H1 (cell line): ENCODE measurements at regions not wholly inside any gene's neighbourhood (a gene's known extent, or its start where the extent isn't known, plus 50 kb on each side); places are given as distances from the start of the nearest gene placed in this dataset.

Experiments used
- EGR1 ChIP-seq: IDR thresholded peaks from 2 replicates; pipeline ENCODE4 v1.6.1; 2011; ENCODE audit warnings: low read depth, low read length, borderline replicate concordance
- POLR2A ChIP-seq, 2 experiments: IDR thresholded peaks; 1 replicate in 1 of 2; 2 replicates in 1 of 2; pipeline ENCODE4 v1.6.1; 2011; ENCODE audit warnings: low read depth in 2 of 2, low read length in 2 of 2, mild to moderate bottlenecking in 2 of 2; ENCODE audit errors: control extremely low read depth in 1 of 2
- TF ChIP-seq, protein P1 (sequence below): fragments of 300-600 bp; sonication (generic); IDR thresholded peaks from 2 replicates; pipeline ENCODE4 v1.7.1; 2012; ENCODE audit warnings: low read length, moderate library complexity, mild to moderate bottlenecking, inconsistent platforms; ENCODE audit not compliant: insufficient replicate concordance

- TF ChIP-seq, protein P1, sequence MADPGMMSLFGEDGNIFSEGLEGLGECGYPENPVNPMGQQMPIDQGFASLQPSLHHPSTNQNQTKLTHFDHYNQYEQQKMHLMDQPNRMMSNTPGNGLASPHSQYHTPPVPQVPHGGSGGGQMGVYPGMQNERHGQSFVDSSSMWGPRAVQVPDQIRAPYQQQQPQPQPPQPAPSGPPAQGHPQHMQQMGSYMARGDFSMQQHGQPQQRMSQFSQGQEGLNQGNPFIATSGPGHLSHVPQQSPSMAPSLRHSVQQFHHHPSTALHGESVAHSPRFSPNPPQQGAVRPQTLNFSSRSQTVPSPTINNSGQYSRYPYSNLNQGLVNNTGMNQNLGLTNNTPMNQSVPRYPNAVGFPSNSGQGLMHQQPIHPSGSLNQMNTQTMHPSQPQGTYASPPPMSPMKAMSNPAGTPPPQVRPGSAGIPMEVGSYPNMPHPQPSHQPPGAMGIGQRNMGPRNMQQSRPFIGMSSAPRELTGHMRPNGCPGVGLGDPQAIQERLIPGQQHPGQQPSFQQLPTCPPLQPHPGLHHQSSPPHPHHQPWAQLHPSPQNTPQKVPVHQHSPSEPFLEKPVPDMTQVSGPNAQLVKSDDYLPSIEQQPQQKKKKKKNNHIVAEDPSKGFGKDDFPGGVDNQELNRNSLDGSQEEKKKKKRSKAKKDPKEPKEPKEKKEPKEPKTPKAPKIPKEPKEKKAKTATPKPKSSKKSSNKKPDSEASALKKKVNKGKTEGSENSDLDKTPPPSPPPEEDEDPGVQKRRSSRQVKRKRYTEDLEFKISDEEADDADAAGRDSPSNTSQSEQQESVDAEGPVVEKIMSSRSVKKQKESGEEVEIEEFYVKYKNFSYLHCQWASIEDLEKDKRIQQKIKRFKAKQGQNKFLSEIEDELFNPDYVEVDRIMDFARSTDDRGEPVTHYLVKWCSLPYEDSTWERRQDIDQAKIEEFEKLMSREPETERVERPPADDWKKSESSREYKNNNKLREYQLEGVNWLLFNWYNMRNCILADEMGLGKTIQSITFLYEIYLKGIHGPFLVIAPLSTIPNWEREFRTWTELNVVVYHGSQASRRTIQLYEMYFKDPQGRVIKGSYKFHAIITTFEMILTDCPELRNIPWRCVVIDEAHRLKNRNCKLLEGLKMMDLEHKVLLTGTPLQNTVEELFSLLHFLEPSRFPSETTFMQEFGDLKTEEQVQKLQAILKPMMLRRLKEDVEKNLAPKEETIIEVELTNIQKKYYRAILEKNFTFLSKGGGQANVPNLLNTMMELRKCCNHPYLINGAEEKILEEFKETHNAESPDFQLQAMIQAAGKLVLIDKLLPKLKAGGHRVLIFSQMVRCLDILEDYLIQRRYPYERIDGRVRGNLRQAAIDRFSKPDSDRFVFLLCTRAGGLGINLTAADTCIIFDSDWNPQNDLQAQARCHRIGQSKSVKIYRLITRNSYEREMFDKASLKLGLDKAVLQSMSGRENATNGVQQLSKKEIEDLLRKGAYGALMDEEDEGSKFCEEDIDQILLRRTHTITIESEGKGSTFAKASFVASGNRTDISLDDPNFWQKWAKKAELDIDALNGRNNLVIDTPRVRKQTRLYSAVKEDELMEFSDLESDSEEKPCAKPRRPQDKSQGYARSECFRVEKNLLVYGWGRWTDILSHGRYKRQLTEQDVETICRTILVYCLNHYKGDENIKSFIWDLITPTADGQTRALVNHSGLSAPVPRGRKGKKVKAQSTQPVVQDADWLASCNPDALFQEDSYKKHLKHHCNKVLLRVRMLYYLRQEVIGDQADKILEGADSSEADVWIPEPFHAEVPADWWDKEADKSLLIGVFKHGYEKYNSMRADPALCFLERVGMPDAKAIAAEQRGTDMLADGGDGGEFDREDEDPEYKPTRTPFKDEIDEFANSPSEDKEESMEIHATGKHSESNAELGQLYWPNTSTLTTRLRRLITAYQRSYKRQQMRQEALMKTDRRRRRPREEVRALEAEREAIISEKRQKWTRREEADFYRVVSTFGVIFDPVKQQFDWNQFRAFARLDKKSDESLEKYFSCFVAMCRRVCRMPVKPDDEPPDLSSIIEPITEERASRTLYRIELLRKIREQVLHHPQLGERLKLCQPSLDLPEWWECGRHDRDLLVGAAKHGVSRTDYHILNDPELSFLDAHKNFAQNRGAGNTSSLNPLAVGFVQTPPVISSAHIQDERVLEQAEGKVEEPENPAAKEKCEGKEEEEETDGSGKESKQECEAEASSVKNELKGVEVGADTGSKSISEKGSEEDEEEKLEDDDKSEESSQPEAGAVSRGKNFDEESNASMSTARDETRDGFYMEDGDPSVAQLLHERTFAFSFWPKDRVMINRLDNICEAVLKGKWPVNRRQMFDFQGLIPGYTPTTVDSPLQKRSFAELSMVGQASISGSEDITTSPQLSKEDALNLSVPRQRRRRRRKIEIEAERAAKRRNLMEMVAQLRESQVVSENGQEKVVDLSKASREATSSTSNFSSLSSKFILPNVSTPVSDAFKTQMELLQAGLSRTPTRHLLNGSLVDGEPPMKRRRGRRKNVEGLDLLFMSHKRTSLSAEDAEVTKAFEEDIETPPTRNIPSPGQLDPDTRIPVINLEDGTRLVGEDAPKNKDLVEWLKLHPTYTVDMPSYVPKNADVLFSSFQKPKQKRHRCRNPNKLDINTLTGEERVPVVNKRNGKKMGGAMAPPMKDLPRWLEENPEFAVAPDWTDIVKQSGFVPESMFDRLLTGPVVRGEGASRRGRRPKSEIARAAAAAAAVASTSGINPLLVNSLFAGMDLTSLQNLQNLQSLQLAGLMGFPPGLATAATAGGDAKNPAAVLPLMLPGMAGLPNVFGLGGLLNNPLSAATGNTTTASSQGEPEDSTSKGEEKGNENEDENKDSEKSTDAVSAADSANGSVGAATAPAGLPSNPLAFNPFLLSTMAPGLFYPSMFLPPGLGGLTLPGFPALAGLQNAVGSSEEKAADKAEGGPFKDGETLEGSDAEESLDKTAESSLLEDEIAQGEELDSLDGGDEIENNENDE: no peak
- TF ChIP-seq POLR2A (IDR thresholded peaks at IDR 0.05; ENCODE audit: control extremely low read depth in 1 of 2, low read depth in 2 of 2, low read length in 2 of 2) (no peak), EGR1 (no peak)
Observed at GRCh38 chr21:38883142-38883541, 77.4 kb downstream of the ETS2 start (continued).
